Mesothelial cell of epicardium (in vitro differentiated cells): ENCODE measurements at regions not wholly inside any gene's neighbourhood (a gene's known extent, or its start where the extent isn't known, plus 50 kb on each side); places are given as distances from the start of the nearest gene placed in this dataset.

Source experiments
- DNase-seq, 2 experiments: peaks; one replicate each; pipeline ENCODE4 v3.0.0; 2021; ENCODE audit warnings: low spot score in 2 of 2; ENCODE audit not compliant: unreplicated experiment in 2 of 2
- H3K27ac Mint-ChIP-seq: 2 replicates; pipeline ENCODE4 v1.8.0; 2021; ENCODE audit warnings: mixed read lengths
- H3K27me3 Mint-ChIP-seq: 2 replicates; pipeline ENCODE4 v1.8.0; 2021; ENCODE audit warnings: low read depth, mixed read lengths
- H3K36me3 Mint-ChIP-seq: 2 replicates; pipeline ENCODE4 v1.8.0; 2021; ENCODE audit warnings: mixed read lengths
- H3K4me1 Mint-ChIP-seq: 2 replicates; pipeline ENCODE4 v1.8.0; 2021; ENCODE audit warnings: mixed read lengths
- H3K4me3 Mint-ChIP-seq: 2 replicates; pipeline ENCODE4 v1.8.0; 2021; ENCODE audit warnings: mild to moderate bottlenecking, moderate library complexity, mixed read lengths
- H3K9me3 Mint-ChIP-seq: 2 replicates; pipeline ENCODE4 v1.8.0; 2021; ENCODE audit warnings: mixed read lengths
- TF ChIP-seq, protein P1 (sequence below): fragments of 200-600 bp; sonication (generic); IDR thresholded peaks from one replicate; pipeline ENCODE4 v1.5.0; 2021; ENCODE audit warnings: antibody characterized with exemption; ENCODE audit not compliant: unreplicated experiment

DNA sequence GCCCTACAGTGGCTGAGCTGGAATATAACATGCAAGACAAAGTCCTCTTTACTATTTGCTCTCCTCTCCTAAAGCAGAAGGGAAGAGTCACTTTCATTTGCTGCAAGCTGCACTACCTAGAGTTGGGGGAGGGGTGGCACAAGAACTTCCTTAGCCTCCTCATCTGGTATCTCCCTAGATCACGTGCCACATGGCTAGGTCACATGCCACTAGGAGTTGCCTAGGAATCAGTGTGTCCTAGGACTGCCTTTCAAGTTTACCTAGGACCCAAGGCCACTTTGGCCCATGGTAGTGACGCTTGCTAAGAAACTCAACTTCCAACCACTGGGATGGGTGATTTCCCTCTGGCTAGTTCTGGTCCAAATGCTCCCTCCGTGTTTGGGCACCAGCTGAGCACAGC, 625.2 kb downstream of the DIAPH3 start:
- DNase-seq: no peak
- H3K27me3 Mint-ChIP-seq: no peaks in the 10 kb centered on the region
- H3K4me1 Mint-ChIP-seq: peaks cover 21% of the 10 kb centered on the region
- TF ChIP-seq, protein P1, sequence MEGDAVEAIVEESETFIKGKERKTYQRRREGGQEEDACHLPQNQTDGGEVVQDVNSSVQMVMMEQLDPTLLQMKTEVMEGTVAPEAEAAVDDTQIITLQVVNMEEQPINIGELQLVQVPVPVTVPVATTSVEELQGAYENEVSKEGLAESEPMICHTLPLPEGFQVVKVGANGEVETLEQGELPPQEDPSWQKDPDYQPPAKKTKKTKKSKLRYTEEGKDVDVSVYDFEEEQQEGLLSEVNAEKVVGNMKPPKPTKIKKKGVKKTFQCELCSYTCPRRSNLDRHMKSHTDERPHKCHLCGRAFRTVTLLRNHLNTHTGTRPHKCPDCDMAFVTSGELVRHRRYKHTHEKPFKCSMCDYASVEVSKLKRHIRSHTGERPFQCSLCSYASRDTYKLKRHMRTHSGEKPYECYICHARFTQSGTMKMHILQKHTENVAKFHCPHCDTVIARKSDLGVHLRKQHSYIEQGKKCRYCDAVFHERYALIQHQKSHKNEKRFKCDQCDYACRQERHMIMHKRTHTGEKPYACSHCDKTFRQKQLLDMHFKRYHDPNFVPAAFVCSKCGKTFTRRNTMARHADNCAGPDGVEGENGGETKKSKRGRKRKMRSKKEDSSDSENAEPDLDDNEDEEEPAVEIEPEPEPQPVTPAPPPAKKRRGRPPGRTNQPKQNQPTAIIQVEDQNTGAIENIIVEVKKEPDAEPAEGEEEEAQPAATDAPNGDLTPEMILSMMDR: no peak
- H3K9me3 Mint-ChIP-seq: peaks cover 4% of the 10 kb centered on the region
- no peak overlapping the region for H3K4me3 Mint-ChIP-seq
- no peak overlapping the region for H3K27ac Mint-ChIP-seq
- H3K36me3 Mint-ChIP-seq: no peaks in the 10 kb centered on the region

DNA sequence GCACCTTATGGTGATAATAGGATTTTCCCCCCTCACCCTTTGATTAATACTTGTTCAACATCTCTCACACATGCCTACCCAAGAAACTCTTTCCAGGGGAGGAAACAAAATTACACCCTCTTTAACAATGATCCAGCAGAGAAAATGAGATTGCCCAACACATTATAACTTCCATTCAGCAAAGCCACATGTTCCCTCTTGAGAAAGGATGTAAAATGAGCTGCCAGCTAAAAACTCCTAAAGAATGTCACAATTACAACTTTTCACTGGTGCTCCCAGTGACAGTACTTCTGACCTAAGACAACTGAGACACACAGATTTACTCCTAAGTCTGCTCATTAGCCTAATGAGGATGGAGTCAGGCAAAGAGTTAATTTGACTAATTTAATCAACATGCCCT, 621.4 kb downstream of the DIAPH3 start:
- Mint-ChIP-seq H3K9me3 (peaks cover 4% of the 10 kb centered on the region), H3K36me3 (no peaks in the 10 kb centered on the region), H3K27me3 (no peaks in the 10 kb centered on the region), H3K4me1 (peaks cover 6% of the 10 kb centered on the region), H3K27ac (no peak overlapping the region), H3K4me3 (no peak overlapping the region)
- no peak for DNase-seq
- TF ChIP-seq, protein P1: no peak

DNA sequence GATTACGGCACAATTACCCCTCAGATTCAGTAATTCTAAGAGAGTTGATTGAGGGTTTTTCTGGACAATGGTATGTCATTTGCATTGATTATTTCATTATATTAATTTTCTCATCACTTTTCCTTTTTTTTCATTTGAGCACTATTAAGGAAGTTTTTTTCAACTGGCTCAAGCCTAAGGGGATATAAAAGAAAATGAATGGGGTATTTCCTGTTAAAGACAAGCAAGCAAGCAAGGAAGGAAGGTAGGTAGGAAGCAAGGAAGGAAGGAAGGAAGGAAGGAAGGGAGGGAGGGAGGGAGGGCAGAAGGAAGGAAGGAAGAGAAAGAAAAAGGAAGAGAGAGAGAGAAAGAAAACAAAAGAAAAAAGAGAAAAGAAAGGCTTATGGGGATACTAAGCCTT, 620.3 kb downstream of the DIAPH3 start:
- Mint-ChIP-seq H3K9me3 (peaks cover 4% of the 10 kb centered on the region), H3K36me3 (no peaks in the 10 kb centered on the region), H3K4me1 (peaks cover 6% of the 10 kb centered on the region), H3K27me3 (no peaks in the 10 kb centered on the region), H3K27ac (no peak overlapping the region), H3K4me3 (no peak overlapping the region)
- DNase-seq: no peak
- TF ChIP-seq, protein P1: no peak

DNA sequence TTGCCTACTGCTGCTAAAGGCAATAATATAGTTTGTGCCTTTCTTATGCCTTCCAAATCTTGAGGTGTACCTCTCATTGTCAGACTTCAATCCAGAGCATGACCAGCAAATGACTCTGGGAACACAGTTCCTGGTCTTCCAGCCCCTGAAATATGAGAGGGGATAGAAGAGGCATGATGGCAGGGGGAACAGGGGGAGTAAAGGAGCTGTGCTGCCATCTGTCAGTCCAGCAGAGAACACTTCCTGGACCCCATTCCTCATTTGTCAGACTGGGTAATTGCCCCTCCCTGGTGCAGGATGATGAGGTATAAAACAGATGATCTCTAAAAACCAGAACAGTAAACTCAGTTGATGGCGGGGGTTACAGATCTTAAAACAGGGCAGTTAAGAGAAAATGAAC, 618.7 kb downstream of the DIAPH3 start:
- Mint-ChIP-seq H3K4me3 (no peak overlapping the region), H3K36me3 (peaks cover 1% of the 10 kb centered on the region), H3K27ac (no peak overlapping the region), H3K9me3 (peaks cover 6% of the 10 kb centered on the region), H3K4me1 (peaks cover 6% of the 10 kb centered on the region), H3K27me3 (no peaks in the 10 kb centered on the region)
- TF ChIP-seq, protein P1: no peak
- no peak for DNase-seq

DNA sequence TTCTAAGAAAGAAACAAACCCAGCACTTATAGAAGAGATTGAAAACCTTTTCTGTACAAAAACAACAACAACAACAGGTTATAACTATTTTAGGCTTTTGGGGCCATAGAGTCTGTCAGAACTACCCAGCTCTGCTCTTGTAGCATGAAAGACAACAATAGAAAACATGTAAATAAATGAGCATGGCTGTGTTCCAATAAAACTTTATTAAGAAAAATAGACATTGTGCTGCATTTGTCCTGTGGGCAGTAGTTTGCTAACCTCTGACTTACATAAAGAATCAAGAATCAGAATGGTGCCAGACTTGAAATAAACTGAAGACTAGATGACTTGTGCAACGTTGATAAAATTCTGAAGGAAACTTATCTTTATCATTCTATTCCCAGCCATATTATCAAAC, 617.5 kb downstream of the DIAPH3 start:
- H3K36me3 Mint-ChIP-seq: peaks cover 6% of the 10 kb centered on the region
- TF ChIP-seq, protein P1: no peak

DNA sequence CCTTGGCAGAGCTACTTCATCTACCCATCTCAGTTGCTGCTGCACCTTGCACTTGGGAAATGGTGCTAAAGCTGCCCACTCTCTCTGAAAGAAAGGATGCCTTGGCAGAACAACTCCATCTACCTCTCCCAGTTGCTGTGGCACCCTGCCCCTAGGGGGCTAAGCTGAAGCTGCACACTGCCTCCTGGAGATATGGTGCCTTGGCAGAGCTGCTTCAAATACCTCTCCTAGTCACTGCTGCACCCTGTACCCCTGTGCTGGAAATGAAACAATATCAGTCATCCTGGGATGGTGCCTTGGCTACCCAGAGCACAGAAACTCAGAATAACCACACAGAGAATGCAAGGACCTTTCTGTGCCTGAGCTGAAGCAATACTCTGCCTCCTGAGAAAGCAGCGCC, 615.8 kb downstream of the DIAPH3 start:
- Mint-ChIP-seq H3K36me3 (peaks cover 9% of the 10 kb centered on the region), H3K27ac (no peak overlapping the region), H3K27me3 (no peaks in the 10 kb centered on the region), H3K4me3 (no peak overlapping the region), H3K9me3 (peaks cover 29% of the 10 kb centered on the region), H3K4me1 (no peaks in the 10 kb centered on the region)
- TF ChIP-seq, protein P1: no peak
- no peak for DNase-seq

More for the DNA sequence above, 617.5 kb downstream of the DIAPH3 start:
- H3K9me3 Mint-ChIP-seq: peaks cover 15% of the 10 kb centered on the region
- H3K27ac Mint-ChIP-seq: no peak overlapping the region
- no peak overlapping the region for H3K4me3 Mint-ChIP-seq
- no peaks in the 10 kb centered on the region for H3K27me3 Mint-ChIP-seq
- DNase-seq: no peak
- H3K4me1 Mint-ChIP-seq: peaks cover 6% of the 10 kb centered on the region
